GM10266 (cell line): ENCODE measurements at regions not wholly inside any gene's neighbourhood (a gene's known extent, or its start where the extent isn't known, plus 50 kb on each side); places are given as distances from the start of the nearest gene placed in this dataset.

Experiments used
- DNase-seq: peaks from one replicate; pipeline ENCODE4 v3.0.0; 2012; ENCODE audit errors: extremely low spot score
- TF ChIP-seq, protein P1 (sequence below): IDR thresholded peaks from 2 replicates; pipeline ENCODE4 v1.5.1; 2012; ENCODE audit warnings: mild to moderate bottlenecking, low read depth; ENCODE audit not compliant: control insufficient read depth, insufficient read depth; ENCODE audit errors: missing control alignments

DNA sequence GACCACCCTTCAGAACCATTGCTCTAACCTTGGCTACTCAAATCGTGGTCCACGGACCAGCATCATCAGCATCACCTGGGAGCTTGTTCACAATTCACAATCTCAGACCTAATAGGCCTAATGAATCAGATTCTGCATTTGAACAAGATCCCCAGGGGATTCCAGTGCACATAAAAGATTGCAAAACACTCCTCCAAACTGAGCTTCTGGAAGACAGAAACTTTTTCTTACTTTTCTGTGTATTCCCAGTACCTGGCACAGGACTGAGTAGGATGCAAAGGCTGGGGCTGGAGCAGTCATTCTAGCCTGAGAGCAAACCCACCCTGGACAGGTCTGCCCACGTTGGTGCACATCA, 115.1 kb upstream of the COPS8 start:
- TF ChIP-seq, protein P1, sequence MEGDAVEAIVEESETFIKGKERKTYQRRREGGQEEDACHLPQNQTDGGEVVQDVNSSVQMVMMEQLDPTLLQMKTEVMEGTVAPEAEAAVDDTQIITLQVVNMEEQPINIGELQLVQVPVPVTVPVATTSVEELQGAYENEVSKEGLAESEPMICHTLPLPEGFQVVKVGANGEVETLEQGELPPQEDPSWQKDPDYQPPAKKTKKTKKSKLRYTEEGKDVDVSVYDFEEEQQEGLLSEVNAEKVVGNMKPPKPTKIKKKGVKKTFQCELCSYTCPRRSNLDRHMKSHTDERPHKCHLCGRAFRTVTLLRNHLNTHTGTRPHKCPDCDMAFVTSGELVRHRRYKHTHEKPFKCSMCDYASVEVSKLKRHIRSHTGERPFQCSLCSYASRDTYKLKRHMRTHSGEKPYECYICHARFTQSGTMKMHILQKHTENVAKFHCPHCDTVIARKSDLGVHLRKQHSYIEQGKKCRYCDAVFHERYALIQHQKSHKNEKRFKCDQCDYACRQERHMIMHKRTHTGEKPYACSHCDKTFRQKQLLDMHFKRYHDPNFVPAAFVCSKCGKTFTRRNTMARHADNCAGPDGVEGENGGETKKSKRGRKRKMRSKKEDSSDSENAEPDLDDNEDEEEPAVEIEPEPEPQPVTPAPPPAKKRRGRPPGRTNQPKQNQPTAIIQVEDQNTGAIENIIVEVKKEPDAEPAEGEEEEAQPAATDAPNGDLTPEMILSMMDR: no peak
- DNase-seq: no peak

DNA sequence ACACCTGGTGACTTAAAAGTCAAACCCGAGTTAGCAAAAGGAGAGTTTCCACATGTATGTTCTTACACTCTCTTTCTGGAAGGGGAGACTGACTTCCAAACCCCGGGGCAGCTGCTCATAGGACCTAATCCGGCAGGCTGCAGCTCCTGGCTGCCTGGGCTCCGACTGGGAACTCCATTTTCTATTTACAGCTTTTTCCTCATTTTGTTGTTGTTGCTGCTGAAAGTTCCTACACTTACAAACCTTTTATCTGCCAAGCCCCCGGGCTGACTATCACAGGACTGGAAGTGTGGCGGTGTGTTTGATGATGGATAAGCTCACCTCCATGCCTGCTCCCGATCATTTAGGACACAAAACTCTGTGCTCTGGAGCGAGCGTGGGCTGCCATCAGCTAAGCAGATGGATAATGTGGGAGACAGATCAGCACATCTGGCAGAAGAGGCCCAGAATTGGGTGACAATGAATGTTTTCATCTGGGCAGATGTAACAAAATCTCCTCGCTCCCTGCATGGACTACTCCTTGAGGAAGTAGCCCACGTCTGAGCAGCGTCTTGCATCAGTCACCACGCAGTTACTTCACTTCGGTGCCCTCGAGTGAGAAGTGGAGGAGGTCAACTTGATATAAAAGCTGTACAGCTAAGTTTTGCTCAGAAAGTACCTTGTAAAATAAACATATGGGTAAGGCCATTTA, 114.4 kb upstream of the COPS8 start:
- DNase-seq: no peak
- TF ChIP-seq, protein P1: no peak

DNA sequence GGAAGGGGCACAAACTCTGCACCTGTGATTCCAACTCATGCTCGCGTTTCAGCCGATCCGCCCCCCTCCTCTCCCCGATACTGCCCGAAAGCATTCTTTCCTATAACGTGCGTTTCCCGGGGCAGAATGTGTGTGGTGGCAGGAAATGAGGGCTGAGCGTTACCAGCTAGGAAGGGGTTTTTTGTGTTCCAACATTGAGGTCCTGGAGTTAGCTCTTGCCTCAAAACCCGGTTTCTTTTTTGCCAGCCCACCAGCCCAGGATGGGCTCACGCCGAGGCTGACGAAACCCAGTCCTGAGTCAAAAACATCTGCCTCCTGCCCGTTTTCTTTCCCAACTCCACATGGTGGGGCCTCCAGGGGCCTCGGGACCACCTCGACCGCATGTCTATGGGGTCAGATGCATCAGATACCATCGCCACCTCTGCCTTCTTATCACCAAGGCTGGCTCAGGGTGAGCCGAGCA, 113.7 kb upstream of the COPS8 start:
- TF ChIP-seq, protein P1: no peak
- no peak for DNase-seq

DNA sequence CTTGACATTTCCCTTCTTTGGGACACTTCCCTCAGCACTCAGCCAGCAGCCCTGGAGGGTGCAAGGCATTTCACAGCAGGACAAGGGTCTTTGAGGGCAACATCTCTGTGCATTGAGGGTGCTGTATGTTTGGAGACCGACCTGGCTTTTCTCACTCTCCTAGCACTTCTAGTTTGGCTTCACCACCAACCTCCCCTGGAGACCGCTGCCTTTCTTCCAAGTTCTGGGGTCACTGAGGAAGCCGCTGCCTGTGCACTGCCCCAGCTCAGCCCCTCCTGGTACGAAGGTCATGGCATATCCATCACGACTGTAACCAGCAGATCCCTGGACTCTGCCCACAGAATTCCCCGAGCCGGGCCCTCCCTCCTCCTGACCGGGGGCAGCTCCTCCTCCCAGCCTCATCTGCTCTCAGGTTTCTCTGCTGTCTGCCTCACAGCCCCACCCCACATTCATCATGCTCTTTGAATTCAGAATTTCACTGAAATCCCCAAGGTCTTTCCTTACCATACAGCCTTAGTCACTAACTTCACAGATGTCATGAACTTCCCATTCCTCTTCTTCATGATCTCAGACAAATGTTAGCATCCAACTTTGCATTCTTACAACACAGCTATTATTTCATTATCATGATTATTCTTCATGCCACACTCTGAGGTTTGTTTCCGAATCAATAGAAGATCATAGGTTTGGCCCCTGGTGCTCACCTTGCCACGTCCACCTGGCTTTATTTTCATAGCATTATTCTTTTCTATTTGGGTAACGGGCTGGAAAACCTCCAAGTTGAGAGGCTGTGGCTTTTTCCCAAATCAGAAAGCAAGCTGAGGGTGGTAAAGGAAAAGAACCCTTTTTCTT, 113.0 kb upstream of the COPS8 start:
- no peak for DNase-seq
- TF ChIP-seq, protein P1: no peak

DNA sequence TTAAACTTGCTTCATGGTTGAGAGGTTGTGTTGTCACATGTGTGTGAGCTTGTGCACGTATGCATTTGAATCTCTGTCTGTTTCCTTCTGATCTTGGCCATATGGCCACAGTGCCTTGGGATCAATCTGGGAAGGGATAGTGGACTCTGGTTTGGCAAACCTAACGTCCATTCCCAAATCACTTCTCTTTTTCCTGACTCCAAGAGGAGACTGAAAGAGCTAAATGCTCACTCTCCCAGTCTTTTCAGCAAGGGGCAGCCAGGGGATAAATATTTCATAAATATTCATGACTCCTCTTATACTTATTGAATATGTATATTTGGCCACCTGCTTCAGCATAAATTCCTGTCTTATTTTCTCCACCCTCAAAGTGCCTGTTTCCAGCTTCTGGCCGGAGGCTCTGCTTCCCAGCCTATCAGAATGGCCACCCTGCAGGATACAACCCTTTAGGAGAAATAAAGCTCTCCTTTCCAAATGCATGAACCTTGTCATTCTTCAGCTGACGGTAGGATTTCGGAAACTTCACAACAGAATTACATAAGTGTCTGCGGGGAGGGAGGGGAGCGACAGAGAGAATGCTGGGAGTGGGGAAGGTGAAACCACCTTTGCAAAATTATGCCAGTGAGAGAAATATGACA, 112.2 kb upstream of the COPS8 start:
- DNase-seq: no peak
- TF ChIP-seq, protein P1: no peak

DNA sequence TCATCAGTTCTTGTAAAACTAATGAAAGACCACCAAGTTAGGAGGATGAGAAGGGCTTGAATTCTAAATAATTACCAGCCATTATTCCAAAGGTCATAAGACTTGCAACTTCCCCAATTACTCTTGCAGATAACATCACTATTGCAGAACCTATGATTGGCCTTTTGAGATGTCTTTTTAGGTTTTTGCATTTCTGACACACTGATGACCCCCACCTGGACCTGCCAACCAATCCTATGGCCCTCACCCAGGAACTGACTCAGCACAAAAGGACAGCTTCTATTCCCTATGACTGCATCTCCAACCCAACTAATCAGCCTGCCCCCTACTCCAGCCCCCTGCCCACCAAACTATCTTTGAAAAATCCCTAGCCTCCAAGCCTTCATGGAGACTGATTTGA, 111.5 kb upstream of the COPS8 start:
- TF ChIP-seq, protein P1: no peak
- no peak for DNase-seq

DNA sequence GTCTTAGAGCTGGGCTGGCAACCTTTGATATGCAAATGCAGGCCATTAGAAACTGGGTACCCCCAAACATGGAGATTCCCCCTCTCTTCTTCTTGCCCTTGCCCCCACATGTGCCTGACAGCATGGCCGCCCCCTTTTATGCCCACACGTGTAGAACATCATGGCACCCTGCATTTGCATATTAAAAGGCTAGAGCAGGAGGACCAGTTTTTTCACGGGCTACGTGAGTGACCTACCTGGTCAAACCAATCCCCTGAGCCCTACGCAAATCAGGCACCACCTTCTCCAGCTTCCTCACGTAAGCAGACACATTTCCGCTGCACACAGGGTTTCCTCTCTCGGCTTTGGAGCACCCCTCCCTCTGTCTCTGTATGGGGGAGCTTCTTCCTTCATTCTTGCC, 110.9 kb upstream of the COPS8 start:
- TF ChIP-seq, protein P1: no peak
- no peak for DNase-seq
